NCI-H1092 treated with DMSO at 0.1 percent for 48 hours (cell line): ENCODE measurements at regions not wholly inside any gene's neighbourhood (a gene's known extent, or its start where the extent isn't known, plus 50 kb on each side); places are given as distances from the start of the nearest gene placed in this dataset.

Experiments used
- DNase-seq: peaks from one replicate; lab custom pipeline; 2025; lab: John Stamatoyannopoulos, UW

DNA sequence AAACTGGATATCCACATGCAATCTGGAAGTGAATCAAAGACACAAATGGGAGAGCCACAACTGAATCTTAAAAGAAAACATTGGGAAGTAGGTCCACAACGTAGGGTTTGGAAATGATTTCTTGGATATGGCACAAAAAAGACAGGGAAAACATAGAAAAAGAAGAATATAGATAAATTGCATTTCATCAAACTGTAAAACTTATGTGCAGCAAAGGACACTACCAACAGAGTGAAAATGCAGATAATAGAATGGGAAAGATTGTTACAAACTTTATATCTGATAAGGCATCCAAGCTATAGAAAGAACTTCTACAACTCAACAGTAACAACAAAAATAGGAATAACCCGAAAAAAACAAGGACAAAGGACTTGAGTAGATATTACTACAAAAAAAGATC is 89.6 kb downstream of the ZNF280B start:
- DNase-seq = no peak

DNA sequence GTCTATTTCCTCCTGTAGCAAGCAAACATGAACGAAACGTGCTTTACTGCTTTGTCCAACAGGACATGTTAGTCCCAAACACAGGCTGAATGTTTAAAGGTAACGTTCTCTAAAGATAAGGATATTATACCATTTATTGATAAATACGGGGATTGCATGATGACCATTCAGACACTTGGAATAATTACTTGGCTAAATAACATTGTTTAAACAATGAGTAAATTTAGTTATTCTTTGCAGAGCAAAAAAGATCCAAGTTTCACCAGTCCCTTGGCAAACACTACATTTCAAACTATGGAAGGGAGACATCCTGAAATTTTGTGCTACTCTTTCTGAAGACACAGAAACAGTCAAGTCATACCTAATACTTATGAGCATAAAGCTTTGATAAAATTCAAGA is 88.0 kb downstream of the ZNF280B start:
- DNase-seq = no peak

DNA sequence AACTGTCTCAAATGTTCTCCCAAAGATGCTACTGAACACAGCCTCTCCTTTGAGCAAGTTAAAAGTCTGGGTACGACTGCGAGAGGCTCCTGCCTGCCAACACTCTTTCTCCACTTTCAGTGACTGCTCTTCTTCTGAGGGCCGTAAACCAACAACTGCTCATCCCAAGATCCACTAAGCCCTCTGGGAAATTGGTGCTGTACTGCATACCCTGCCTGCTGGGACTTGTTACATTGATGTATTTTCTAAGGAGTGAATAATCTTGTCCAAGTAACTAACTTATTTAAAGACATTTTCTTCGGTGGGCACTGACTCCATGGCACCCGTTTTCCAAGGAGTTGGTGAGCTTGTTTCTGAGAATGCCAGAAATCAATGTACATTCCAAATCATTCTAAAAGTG is 87.2 kb downstream of the ZNF280B start:
- no peak for DNase-seq

DNA sequence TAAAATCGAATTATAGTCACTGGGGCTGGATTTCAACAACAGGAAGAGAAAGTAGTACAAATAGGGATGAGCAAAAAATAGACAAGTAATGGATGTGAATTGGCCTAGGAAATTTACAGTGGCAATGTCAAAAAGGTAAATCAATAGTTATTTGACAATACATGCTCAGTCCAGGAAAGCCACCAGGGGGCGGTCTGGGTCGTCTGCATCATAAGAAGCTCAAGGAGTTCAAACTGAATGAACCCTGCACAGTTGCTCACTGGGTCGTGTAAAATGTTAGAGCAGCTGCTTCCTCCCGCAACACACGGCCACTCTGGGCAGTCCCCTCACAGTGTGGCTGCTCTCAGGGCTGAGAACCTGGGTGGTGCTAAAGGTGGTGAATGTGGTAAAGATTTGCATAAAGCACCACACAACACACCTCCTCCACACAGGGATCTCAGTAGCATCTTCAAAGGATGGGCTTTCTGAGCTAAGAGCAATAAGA is 85.9 kb downstream of the ZNF280B start:
- peak; percentile 66 for DNase-seq

DNA sequence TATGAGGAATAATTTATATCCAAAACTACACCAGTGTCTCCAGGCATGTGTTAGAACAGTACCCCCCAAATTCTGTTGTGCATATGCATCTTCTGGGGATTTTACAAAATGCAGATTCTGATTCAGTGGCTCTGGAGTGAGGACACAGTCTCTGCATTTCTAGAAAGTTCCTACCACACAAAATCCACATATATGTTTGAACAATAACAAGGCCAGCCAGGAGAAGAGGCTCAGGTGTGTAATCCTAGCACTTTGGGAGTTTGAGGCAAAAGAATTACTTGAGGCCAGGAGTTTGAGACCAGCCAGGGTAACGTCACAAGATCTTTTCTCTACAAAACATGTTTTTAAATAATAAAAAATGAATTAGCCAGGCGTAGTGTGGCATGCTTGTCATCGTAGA is 84.9 kb downstream of the ZNF280B start:
- DNase-seq = no peak

DNA sequence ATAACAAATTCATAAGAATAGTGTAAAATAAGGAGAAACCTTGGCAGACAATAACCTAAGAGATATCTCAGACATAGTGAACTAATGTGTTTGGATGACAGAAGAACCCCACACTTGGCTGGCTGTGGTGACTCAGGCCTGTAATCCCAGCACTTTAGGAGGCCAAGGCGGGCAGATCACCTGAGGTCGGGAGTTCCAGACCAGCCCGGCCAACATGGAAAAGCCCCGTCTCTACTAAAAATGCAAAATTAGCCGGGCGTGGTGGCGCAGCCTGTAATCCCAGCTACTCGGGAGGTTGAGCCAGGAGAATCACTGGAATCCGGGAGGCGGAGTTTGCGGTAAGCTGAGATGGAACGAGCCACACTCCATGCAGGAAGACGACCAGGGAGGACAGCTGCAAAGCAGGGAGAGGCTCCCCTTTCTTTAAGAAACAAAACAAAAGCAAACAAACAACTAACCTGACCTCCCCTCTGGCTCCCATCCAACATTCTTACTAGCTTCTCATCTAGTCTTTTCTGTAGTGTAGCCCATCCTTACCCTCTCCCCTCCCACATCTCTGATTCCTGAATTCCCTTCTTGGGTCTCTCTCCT is 84.2 kb downstream of the ZNF280B start:
- no peak for DNase-seq

DNA sequence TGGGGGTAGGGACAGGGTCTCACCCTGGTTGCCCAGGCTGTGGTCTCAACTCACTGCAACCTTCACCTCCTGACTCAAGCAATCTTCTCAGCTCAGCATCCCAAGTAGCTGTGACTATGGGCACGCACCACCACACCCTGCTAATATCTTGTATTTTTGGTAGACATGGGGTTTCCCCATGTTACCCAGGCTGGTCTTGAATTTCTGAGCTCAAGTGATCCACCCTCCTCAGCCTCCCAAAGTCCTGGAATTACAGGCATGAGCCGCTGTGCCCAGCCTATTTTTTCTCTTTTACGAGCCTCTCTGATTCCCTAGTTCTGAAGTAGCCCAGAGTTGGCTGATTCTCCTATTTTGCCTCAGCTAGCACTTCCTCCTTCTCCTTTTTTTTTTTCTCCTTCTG is 83.6 kb downstream of the ZNF280B start:
- DNase-seq = no peak

DNA sequence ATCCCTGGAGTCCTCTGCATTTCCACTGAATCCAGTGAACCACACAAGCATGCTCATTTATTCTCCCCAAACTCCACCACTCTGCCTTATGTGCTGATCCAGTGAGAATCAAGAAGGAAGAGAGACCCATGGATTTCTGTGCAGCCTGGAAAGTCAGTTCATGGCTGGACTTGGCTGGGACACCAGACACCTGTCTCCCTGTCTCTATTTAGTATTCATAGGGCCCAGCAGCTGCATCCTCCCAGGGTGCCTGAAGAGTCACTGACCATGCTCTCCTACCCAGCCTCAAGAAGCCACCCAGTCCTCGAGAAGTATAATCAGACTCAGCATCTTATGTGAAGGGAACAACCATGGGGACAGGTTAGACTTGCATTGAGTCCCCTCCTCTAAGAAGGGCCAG is 83.2 kb downstream of the ZNF280B start:
- DNase-seq = no peak

DNA sequence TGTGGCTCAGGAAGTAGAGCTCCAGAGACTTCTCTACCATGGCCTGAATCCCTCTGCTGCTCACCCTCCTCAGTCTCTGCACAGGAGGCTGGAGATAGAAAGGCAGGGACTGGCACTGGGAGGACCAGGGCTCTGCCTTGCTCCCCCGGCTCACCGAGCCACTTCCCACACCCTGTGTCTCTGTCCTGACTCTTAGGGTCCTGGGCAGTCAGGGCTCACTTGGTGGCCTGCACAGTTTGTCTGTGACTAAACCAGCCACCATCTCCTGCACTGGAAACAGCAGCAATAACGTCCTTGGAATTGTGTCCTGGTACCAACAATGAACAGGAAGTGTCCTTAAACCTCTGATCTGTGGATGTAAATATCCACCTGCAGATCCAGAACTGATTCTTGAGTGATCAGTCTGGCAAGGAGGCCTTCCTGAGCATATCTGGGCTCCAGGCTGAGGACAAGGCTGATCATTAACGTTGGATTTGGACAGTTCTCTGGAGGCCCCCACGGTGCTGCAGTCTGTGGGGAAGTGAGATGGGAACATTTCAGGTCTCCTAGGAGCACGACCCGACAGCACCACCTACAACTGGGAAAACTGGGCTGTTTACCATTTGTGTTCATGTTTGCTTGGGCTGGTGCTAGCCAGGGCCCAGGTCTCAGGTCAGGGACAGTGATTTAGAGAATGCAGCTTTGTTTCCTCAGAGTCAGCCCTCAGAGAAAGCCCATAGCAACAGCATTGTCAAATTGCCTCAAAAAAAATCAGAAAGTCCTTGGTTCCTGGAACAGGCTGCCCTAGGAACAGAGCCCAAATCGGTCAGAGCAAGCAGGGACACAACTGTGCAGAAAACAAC is 82.5 kb downstream of the ZNF280B start:
- DNase-seq = no peak

DNA sequence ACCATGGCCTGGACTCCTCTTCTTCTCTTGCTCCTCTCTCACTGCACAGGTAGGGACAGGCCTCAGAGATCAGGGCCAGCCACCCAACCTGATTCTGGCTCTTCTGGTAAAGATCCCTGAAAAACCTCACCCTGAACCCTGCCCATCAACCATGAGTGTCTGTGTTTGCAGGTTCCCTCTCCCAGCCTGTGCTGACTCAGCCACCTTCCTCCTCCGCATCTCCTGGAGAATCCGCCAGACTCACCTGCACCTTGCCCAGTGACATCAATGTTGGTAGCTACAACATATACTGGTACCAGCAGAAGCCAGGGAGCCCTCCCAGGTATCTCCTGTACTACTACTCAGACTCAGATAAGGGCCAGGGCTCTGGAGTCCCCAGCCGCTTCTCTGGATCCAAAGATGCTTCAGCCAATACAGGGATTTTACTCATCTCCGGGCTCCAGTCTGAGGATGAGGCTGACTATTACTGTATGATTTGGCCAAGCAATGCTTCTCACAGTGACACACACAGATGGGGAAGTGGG is 80.9 kb downstream of the ZNF280B start:
- DNase-seq = no peak

DNA sequence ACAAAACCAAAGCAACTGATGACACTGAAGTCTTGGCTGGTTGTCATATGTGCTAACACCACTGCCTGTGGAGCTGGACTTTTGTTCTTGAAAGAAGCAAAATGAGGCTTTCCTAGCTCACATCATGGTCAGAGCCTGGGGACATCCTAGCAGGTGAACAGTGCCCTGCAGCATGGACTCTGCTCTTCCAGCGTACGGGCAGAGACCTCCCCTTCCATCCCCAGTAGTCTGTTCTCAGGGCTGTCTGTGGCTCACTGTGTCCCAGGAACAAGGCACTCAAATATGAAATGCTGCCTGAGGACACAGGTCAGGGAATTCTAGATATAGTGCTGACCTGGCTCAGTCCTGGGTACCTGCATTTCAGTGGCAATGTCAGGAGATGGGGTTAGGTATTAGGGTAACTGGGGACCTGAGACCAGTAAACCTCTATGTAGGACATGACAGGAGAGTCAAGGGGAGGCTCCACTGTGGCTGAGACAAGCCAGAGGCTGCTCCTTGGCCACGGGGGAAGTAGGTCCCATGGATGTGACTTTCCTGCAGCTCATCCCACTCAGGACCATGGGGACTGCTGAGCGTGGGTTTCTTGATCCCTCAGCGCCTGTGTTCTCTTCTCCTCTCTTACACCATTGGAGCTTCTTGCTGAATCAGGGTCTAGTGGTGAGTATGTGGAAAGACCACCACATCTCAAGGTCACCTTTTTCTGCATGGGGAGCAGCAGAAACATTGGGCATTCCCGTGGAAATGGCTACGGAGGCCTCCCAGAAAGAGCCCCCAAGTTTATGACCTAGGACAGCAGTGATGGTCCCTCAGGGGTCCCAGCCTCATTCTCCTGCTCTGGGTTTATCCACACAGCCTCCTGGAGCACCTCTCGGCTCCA is 80.1 kb downstream of the ZNF280B start:
- no peak for DNase-seq

DNA sequence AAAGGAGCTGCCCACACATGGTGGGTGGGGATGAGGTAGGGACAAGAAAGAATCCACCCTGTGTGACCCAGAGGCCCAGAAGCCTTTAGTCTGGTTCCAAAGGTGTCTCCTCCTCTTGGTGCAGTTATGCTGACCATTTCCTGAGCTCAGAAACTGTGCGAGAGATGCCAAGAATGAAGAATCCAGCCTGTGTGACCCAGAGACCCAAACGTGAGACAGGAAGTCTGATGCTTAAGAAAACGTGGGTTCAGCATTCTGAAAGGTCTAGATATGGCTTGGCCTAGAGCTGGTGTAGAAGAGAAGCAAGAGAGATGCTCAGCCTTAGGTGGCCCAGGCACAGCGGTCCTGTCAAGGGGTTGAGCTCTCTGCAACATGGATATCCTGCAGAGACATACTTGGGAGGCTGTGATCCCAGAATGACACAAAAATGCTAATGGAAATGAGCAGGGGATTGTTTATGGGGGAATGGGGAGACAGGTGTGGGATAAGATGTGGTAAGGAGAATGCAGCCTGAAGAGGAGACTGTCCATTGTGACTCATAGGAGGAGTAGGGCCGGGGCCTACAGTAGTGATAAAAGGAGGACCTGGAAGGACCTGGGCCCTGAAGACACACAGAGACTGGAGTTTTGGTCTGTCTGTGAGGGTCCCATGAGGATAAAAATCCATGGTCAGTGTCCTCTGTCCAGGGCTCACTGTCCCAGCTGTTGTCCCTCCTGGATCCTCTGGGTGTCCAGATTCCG is 79.0 kb downstream of the ZNF280B start:
- DNase-seq = no peak

DNA sequence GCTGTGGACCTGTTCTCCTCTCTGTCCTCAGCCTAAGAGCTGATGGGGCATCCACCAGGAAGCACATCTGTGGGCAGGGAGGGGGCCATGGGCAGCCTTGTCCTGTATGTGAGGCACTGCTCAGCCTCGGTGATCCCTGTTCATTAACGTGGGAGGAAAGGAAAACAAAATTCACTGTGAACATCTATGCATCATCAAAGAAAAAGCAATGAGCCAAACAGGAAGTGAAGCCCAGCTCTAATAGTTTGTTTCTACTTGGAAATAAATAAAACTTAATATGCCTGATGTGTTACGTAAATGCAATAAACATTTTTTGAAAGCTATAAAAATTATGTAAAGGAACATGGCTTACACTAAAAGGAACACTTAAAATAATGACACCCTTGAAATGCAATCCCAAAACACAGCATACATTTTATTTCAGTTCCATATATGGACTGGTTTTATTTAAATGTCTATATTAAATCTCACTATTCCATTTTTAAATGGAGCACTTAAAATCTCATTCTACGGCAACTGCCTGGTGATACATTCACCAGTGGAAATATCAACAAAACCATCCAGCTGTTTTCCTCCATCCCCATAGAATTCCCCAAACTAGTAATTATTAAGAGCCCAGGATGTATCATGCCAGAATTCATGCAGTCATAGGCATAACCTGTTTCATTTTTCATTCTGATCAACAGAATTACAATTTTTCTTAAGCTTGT is 78.3 kb downstream of the ZNF280B start:
- DNase-seq = no peak

DNA sequence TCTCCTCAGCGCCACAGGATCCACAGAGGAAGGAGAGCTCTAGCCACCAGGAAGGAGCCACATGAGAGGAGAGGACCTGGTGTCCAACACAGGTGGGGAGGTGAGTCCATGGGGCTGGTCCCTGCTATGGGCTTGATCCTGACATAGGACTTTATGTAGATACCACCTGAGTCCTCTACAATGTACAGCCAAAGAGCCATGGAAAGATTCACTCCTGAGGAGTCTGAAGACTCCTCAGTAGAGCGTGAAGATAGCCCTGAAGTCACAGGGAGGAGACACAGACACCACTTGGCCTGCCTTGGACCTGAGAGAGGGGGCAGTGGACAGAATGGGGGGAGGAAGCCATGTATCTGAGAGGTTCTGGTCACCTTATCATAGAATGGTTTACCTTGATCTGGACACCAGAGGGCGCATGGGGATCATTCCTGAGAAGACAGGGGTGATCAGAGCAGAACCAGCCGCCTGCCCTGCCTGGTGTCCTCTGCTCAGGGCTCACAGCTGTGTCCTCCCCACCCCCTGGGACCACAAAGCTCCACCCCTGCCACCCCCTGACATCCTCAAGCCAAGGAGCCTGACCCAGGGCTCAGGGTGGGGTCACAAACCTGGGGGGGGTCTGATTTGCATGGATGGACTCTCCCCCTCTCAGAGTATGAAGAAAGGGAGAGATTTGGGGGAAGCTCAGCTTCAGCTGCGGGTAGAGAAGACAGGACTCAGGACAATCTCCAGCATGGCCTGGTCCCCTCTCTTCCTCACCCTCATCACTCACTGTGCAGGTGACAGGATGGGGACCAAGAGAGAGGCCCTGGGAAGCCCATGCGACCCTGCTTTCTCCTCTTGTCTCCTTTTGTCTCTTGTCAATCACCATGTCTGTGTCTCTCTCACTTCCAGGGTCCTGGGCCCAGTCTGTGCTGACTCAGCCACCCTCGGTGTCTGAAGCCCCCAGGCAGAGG is 77.0 kb downstream of the ZNF280B start:
- peak; percentile 41 for DNase-seq

DNA sequence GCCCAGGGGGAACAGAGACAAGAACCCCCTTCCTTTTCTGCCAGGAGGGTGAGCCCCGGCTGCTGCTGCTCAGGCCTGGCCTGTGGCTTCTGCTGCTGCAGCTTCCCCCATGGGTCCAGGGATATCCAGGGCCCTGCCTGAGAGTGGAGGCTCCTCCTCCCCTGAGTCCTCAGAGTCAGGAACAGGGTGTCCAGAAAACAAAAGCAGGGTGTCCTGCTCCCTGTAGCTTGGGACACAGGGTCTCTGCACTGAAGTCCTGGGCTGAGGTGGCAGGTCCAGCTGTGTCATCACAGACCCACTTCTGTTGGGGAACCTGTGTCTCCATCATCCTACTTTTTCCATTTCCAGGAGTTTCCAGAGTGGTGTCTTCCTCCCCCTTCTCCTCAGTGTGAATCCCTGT is 76.1 kb downstream of the ZNF280B start:
- no peak for DNase-seq

DNA sequence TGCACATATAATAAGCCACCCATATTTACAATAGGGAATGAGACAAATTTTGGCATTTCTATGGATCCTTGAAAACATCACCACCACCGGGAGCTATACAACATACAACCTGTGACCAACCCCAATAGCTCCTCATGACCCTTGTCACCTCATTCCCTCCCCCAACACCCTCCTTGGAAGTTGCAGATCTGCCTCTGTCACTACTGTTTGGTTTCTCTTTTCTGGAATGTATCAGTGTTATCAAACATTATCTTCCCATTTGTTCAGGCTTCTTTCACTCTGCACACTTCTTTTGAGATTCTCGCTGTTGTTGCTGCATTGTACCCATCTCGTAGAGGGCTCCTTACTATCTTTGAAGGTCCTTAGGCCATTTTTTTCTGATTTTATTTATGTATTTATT is 75.6 kb downstream of the ZNF280B start:
- DNase-seq = no peak

DNA sequence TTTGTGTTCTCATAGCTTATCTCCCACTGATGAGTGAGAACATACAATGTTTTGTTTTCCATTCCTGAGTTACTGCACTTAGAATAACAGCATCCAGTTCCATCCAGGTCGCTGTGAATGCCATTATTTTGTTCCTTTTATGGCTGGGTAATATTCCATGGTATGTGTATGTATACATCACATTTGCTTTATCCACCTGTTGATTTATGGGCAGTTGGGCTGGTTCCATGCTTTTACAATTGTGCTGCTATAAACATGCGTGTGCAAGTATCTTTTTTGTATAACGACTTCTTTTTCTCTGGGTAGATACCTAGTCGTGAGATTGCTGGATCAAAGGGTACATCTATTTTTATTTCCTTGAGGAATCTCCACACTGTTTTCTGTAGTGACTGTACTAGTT is 74.8 kb downstream of the ZNF280B start:
- DNase-seq = no peak
